ENCODE measurements at regions not wholly inside any gene's neighbourhood (a gene's known extent, or its start where the extent isn't known, plus 50 kb on each side); places are given as distances from the start of the nearest gene placed in this dataset.

GRCh38 chr11:91660036-91660435, 564.6 kb upstream of the FAT3 start:
- TF ChIP-seq EZH2phosphoT487 (IDR thresholded peaks at IDR 0.05; ENCODE audit: borderline replicate concordance, low read length), result no peak
- TF ChIP-seq CTCF (IDR thresholded peaks at IDR 0.05; ENCODE audit: low read depth, low read length, poor library complexity, severe bottlenecking), result no peak
- Histone ChIP-seq H3K4me2 (ENCODE audit: low read length) (no peak overlapping the region), H3K4me1 (ENCODE audit: control insufficient read depth, low read length) (no peaks in the 10 kb centered on the region), H3F3A (ENCODE audit: control insufficient read depth, insufficient read depth) (no peaks in the 10 kb centered on the region), H3K27me3 (ENCODE audit: control insufficient read depth, low read length) (no peaks in the 10 kb centered on the region), H3K79me2 (ENCODE audit: control insufficient read depth, low read length) (no peaks in the 10 kb centered on the region), H3K4me3 (ENCODE audit: low read length) (no peak overlapping the region), H3K9me3 (ENCODE audit: control insufficient read depth, insufficient read depth, low read length) (no peaks in the 10 kb centered on the region), H3K27ac (ENCODE audit: low read depth, low read length) (no peak overlapping the region), H3K9me2 (replicated peaks; ENCODE audit: control insufficient read depth, low read length) (no peaks in the 10 kb centered on the region), H3K36me3 (ENCODE audit: control insufficient read depth, low read length) (no peaks in the 10 kb centered on the region), H4K20me1 (ENCODE audit: control insufficient read depth, insufficient read depth, low read depth, low read length) (no peaks in the 10 kb centered on the region)

GRCh38 chr11:91654686-91655085, 569.9 kb upstream of the FAT3 start:
- H3K9me2 ChIP-seq (replicated peaks; ENCODE audit: control insufficient read depth, low read length), result no peaks in the 10 kb centered on the region
- H3K9me3 ChIP-seq (ENCODE audit: control insufficient read depth, insufficient read depth, low read length), result no peaks in the 10 kb centered on the region
- H3K27ac ChIP-seq (ENCODE audit: low read depth, low read length), result no peak overlapping the region
- no peaks in the 10 kb centered on the region for H4K20me1 ChIP-seq (ENCODE audit: control insufficient read depth, insufficient read depth, low read depth, low read length)
- no peak overlapping the region for H3K4me3 ChIP-seq (ENCODE audit: low read length)
- TF ChIP-seq CTCF (IDR thresholded peaks at IDR 0.05; ENCODE audit: low read depth, low read length, poor library complexity, severe bottlenecking), result no peak
- no peak for TF ChIP-seq EZH2phosphoT487 (IDR thresholded peaks at IDR 0.05; ENCODE audit: borderline replicate concordance, low read length)
- no peaks in the 10 kb centered on the region for H3K27me3 ChIP-seq (ENCODE audit: control insufficient read depth, low read length)
- no peaks in the 10 kb centered on the region for H3K36me3 ChIP-seq (ENCODE audit: control insufficient read depth, low read length)
- H3K4me1 ChIP-seq (ENCODE audit: control insufficient read depth, low read length), result no peaks in the 10 kb centered on the region
- H3K79me2 ChIP-seq (ENCODE audit: control insufficient read depth, low read length), result no peaks in the 10 kb centered on the region
- no peak overlapping the region for H3K4me2 ChIP-seq (ENCODE audit: low read length)
- no peaks in the 10 kb centered on the region for H3F3A ChIP-seq (ENCODE audit: control insufficient read depth, insufficient read depth)

- Histone ChIP-seq H3K4me1 (ENCODE audit: control insufficient read depth, low read length) (no peaks in the 10 kb centered on the region), H4K20me1 (ENCODE audit: control insufficient read depth, insufficient read depth, low read depth, low read length) (no peaks in the 10 kb centered on the region), H3K9me2 (replicated peaks; ENCODE audit: control insufficient read depth, low read length) (no peaks in the 10 kb centered on the region), H3K36me3 (ENCODE audit: control insufficient read depth, low read length) (no peaks in the 10 kb centered on the region), H3K9me3 (ENCODE audit: control insufficient read depth, insufficient read depth, low read length) (no peaks in the 10 kb centered on the region), H3K79me2 (ENCODE audit: control insufficient read depth, low read length) (no peaks in the 10 kb centered on the region), H3K4me3 (ENCODE audit: low read length) (no peak overlapping the region), H3K27me3 (ENCODE audit: control insufficient read depth, low read length) (no peaks in the 10 kb centered on the region), H3K4me2 (ENCODE audit: low read length) (no peak overlapping the region), H3K27ac (ENCODE audit: low read depth, low read length) (no peak overlapping the region), H3F3A (ENCODE audit: control insufficient read depth, insufficient read depth) (no peaks in the 10 kb centered on the region)
- no peak for TF ChIP-seq EZH2phosphoT487 (IDR thresholded peaks at IDR 0.05; ENCODE audit: borderline replicate concordance, low read length)
- no peak for TF ChIP-seq CTCF (IDR thresholded peaks at IDR 0.05; ENCODE audit: low read depth, low read length, poor library complexity, severe bottlenecking)
These were observed 571.4 kb upstream of the FAT3 start for GRCh38 chr11:91653079-91653754.

Data from DOHH2 (cell line).